ENCODE measurements at regions not wholly inside any gene's neighbourhood (a gene's known extent, or its start where the extent isn't known, plus 50 kb on each side); places are given as distances from the start of the nearest gene placed in this dataset.
"Not testable (repeated sequence)": the region's sequence is repeated elsewhere in the genome, so short reads cannot be mapped to it uniquely, and the experiment has no call there.

DNA sequence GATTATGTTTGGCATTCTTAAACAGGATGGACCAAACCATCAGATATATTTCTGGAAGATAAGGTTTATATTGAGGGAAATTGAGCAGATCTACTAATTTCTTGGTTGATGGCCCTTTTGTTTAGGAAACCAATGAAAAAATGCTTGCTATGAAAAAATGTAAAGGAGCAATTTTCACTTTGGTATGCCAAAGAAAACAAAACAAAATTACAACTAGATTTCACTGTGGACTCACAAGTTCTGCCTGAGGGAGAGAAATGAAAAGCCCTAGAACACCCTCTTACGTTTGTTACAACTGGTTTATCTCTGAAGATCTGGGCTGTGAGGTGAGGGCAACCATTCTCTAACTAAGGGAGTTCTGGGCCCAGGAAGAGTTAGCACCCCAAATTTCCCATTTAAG, 122.5 kb upstream of the IL15 start:
- DNase-seq (ENCODE audit: extremely low read depth in 1 of 2, low read depth in 1 of 2) = no peak

DNA sequence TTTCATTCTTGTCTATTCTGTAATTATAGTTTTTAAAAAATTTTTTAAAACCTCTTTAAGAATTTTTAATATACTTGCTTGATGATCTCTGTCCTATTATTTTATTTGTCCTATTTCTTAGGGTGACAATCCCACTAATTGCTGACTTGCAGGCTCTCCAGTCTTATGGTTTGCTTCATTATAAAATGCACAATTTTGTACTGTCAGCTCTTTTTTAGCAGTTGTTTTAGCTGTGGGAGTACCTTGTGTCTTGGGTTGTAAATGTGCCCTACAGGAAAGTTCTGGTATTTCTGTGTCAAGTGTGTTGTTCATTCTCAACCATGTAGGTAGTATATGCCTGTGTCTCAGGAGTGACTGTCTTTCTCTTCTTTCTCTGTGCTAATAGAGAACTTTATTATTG, 118.2 kb upstream of the IL15 start:
- DNase-seq (ENCODE audit: extremely low read depth in 1 of 2, low read depth in 1 of 2) = no peak

DNA sequence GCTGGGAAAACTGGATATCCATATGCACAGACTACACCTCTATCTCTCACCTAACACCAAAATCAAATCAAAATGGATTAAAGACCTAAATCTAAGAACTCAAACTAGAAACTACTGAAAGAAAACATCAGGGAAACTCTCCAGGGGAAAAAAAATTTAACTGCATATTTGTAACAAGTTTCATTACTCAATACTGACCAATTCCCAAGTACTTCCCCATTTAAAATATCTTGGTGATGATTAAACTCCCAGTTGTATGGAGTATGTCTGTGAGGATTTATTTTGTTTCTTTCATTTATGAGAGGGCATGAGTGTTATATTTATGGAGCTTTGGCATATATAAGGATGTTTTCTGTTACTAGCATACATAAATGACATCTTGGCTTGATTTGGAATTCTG, 112.3 kb upstream of the IL15 start:
- DNase-seq (ENCODE audit: extremely low read depth in 1 of 2, low read depth in 1 of 2) = no peak

GRCh38 chr4:141524841-141525240, 111.5 kb upstream of the IL15 start:
- DNase-seq (ENCODE audit: extremely low read depth in 1 of 2, low read depth in 1 of 2) = no peak

DNA sequence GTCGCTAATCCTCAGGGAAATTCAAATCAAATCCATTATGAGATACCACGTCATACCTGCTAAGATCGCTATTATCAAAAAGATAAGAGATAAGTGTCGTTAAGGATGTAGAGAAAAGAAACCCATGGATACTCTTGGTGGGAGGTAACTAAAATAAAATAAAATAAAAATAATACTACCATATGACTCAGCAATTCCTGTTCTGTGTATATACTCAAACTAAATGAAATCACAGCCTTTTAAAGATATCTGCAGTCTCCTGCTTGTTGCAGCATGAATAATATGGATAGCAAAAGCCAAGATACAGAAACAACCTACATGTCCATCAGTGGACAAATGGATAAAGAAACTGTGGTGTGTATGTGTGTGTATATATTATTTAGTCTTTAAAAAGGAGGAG, 105.8 kb upstream of the IL15 start:
- DNase-seq (ENCODE audit: extremely low read depth in 1 of 2, low read depth in 1 of 2) = no peak

- no peak for DNase-seq (ENCODE audit: extremely low read depth in 1 of 2, low read depth in 1 of 2)
Observed at GRCh38 chr4:141534985-141535384, 101.4 kb upstream of the IL15 start.

- DNase-seq (ENCODE audit: extremely low read depth in 1 of 2, low read depth in 1 of 2) = no peak
Observed at GRCh38 chr4:141538001-141538400, 98.4 kb upstream of the IL15 start.

DNA sequence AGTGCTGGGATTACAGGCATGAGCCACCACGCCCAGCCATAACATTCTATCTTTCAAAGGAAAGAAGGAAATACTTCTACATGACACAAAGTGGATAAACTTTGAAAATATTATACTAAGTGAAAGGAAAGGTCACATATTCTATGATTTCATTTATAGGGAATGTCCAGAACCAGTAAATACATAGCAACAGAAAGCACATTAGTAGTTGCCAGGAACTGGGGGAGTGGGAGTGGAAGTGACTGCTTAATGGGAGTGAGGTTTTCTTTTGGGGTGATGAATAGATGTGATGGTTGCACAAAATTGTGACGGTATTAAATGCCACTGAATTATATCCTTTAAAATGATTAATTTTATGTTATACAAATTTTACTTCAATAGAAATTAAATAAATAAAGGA, 95.7 kb upstream of the IL15 start:
- no peak for DNase-seq (ENCODE audit: extremely low read depth in 1 of 2, low read depth in 1 of 2)

GRCh38 chr4:141541851-141542250, 94.5 kb upstream of the IL15 start:
- DNase-seq (ENCODE audit: extremely low read depth in 1 of 2, low read depth in 1 of 2) = no peak

DNA sequence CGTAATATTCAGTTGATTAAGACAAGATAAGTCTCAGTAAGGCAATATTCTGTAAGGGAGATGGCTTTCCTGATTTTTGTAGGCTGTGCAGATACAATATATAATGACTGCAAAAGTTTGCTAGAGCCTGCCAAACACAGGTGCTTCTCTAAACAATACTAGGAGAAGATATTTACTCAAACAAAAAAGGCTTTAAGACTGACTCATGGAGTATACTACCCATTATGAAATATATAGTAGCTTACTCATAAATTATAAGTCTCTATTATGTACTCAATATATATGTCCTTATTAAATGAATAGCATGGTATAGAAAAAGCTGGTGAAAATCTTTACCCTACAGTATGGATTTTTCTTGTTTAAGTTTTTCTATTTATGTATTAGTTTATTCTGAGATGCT, 93.2 kb upstream of the IL15 start:
- no peak for DNase-seq (ENCODE audit: extremely low read depth in 1 of 2, low read depth in 1 of 2)

- no peak for DNase-seq (ENCODE audit: extremely low read depth in 1 of 2, low read depth in 1 of 2)
Observed at GRCh38 chr4:141543706-141544105, 92.7 kb upstream of the IL15 start.

- DNase-seq (ENCODE audit: extremely low read depth in 1 of 2, low read depth in 1 of 2) = no peak
Observed at GRCh38 chr4:141548791-141549190, 87.6 kb upstream of the IL15 start.

- DNase-seq (ENCODE audit: extremely low read depth in 1 of 2, low read depth in 1 of 2) = no peak
Observed at GRCh38 chr4:141560056-141560455, 76.3 kb upstream of the IL15 start.

DNA sequence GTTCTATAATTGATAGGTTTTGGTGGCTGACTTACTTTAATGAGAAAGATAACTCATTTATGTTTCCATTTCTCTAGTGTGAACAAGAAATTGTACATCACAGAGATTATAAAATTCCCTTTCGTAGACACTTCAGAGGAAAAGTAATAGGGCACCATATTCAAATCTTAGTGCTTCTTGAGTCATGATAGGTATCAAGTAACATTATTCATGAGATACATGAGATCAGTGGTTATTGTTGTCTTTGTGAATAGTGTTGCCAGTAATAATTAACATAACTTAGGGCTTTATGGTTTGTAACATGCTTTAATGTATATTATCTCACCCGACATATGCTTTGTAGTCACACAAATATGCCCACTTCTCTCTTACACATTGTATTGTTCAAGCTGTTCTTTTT, 73.7 kb upstream of the IL15 start:
- DNase-seq (ENCODE audit: extremely low read depth in 1 of 2, low read depth in 1 of 2) = no peak

GRCh38 chr4:141563723-141564122, 72.7 kb upstream of the IL15 start:
- no peak for DNase-seq (ENCODE audit: extremely low read depth in 1 of 2, low read depth in 1 of 2)

DNA sequence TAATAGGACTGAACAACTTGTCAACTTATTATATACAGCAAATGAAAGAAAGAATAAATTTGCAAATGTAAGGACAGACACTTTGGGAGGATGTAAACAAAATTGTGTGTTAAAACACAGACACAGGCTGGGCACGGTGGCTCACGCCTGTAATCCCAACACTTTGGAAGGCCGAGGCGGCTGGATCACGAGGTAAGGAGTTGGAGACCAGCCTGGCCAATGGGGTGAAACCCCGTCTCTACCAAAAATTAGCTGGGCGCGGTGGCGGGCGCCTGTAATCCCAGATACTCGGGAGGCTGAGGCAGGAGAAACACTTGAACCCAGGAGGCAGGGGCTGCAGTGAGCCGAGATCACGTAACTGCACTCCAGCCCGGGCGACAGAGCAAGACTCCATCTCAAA, 71.4 kb upstream of the IL15 start:
- DNase-seq (ENCODE audit: extremely low read depth in 1 of 2, low read depth in 1 of 2) = not testable (repeated sequence)

DNA sequence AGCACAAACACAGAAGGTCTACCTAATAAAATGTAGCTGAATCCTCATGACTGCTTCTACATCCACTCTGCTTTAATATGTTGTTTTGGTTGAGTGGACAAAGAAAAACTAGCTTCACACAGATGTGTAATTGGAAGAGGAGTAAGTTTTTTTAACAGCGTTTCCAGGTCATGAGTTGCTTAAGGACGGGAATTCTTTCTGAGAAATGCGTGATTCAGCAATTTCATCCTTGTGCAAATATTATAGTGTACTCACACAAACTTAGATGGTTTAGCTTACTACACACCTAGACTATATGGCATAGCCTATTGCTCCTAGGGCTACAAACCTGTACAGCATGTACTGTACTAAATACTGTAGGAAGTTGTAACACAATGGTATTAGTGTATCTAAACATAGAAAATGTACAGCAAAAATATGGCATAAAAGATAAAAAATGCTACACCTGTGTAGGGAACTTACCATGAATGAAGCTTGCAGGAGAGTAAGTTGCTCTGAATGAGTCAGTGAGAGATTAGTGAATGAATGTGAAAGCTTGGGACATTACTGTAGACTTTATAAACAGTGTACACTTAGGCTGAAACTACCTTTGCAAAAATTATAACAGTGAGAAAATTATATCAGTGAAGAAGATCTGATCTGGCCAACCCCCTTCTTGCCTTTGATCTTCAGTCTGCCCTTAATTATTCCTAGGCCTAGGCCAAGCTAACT, 70.8 kb upstream of the IL15 start:
- DNase-seq (ENCODE audit: extremely low read depth in 1 of 2, low read depth in 1 of 2) = no peak

GRCh38 chr4:141567326-141567915, 69.0 kb upstream of the IL15 start:
- no peak for DNase-seq (ENCODE audit: extremely low read depth in 1 of 2, low read depth in 1 of 2)

DNA sequence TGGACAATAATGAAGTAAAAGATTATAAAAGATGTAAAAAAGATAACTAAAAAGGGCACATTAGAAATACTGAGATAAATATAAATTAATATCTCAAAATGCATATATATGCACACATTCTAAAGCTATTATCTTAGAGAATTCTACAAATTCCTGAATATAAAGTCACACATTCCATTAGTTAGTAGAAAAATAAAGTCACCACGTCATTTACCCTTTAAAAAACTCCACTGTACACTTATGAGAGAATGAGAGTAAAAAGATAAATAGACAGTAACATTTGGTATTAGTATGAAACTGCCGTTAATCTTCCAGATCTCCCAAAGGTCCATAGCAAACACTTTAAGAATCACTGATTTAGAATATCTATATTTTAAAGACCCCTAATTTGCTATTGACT, 67.2 kb upstream of the IL15 start:
- DNase-seq (ENCODE audit: extremely low read depth in 1 of 2, low read depth in 1 of 2) = no peak

DNA sequence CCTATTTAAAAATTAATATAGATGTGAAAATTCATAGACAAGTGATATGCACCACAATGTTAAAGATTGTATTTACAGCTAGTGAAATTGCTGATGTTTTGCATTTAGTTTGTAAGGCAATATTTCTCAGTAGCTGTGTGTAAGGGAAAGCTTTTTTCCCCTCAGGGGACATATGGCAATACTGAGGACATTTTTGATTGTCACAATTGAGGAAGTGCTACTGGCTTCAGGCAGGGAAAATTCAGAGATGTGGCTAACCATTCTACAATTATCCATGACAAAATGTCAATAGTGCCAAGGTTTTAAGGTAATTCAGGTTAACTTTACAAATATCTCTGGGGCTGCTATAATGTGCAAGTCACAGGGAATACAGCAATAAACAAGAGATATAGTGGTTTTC, 66.1 kb upstream of the IL15 start:
- DNase-seq (ENCODE audit: extremely low read depth in 1 of 2, low read depth in 1 of 2) = no peak

DNA sequence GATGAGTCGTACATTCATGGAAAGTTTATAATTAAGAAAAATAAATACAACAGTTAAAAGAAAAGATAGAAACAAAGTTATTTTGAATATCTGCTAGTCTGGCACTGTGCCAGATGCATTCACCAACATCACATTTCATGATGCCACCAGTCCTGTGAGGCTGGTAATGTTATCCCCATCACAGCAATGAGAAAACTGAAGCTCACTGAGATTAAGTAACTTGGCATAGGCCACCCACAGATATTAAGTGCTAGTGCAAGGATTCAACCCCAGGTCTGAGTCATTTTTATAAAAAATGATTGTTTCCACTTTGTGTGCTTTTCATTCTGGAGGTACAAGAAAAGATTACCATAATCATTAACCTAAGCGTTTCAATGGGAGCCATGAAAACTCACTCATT, 65.0 kb upstream of the IL15 start:
- DNase-seq (ENCODE audit: extremely low read depth in 1 of 2, low read depth in 1 of 2) = no peak

DNA sequence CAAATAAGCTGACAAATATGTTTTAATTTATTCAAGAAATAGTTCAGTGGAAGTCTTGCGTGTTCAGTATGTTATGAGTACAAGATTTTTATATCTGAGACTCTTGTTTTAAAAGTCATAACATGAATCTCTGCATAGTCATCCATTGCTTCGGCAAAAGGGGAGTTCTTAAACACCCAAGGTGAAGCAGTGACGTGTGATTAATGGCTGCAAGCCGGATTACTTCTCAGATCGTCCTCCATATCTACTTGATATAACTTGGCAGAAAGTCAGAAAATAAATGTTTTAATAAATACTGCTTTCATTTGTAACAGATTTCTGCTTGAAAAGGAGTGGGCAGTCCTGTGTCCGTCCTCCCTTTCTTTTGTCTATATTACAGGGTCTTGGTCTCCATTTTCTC, 64.6 kb upstream of the IL15 start:
- DNase-seq (ENCODE audit: extremely low read depth in 1 of 2, low read depth in 1 of 2) = no peak

DNA sequence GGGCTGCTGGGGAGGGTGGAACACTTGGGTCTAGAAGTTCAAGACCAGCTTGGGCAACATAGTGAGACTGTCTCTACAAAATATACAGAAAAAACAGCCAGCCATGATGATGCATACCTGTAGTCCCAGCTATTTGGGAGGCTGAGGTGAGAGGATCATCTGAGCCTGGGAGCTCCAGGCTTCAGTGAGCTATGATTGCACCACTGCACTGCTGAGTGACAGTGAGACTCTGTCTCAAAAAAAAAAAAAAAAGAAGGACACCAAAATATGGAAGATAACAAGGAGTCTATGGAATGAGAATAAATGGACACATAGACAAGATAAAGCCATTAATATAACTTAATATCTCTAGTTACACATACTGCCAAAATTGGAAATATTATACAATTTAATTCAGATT, 62.7 kb upstream of the IL15 start:
- no peak for DNase-seq (ENCODE audit: extremely low read depth in 1 of 2, low read depth in 1 of 2)

Data from activated CD8-positive, alpha-beta memory T cell treated with anti-CD3 and anti-CD28 coated beads for 1 hour (primary cell).